ENCODE measurements at regions not wholly inside any gene's neighbourhood (a gene's known extent, or its start where the extent isn't known, plus 50 kb on each side); places are given as distances from the start of the nearest gene placed in this dataset.

DNA sequence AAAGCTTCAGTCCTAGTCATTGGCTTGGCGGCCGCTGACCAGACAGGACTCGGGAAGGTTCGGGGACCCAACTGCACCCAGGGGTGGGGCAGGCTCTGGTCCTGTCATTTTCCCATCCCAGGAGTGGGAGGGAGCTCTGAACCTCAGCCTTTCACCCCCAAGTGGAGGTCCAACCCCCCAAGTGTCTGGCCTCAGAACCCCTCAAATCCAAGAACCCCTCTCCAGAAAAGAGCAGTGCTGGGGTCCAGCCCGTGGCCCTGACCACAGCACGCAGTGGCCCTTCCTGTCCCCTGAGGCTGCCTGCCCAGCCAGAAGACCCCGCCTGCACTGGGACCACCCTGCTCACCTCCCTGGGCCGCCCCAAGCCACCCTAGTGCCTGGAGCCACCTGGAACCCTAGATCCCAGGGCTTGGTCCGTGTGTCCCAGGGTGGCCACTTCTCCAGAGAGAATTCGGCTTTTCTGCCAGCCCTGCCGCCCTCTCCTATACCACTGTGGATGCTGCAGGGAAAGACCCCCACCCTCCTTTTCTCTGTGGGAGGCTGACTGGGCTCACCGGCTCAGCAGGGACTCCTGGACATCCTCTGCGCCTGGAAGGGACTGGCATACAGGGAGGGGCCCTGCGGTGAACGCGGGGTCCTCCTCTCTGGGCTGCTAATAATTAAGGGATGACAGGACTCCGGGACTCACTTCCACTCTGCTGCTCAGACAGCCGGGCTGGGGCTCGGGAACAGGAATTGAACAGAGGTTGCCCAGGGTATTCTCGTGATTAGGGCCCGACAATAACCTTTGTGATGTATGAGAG lies 326.9 kb upstream of the SFSWAP start:
- TF ChIP-seq, protein P1, sequence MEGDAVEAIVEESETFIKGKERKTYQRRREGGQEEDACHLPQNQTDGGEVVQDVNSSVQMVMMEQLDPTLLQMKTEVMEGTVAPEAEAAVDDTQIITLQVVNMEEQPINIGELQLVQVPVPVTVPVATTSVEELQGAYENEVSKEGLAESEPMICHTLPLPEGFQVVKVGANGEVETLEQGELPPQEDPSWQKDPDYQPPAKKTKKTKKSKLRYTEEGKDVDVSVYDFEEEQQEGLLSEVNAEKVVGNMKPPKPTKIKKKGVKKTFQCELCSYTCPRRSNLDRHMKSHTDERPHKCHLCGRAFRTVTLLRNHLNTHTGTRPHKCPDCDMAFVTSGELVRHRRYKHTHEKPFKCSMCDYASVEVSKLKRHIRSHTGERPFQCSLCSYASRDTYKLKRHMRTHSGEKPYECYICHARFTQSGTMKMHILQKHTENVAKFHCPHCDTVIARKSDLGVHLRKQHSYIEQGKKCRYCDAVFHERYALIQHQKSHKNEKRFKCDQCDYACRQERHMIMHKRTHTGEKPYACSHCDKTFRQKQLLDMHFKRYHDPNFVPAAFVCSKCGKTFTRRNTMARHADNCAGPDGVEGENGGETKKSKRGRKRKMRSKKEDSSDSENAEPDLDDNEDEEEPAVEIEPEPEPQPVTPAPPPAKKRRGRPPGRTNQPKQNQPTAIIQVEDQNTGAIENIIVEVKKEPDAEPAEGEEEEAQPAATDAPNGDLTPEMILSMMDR (IDR thresholded peaks at IDR 0.05; ENCODE audit: poor library complexity), result no peak
- TF ChIP-seq EZH2 (IDR thresholded peaks at IDR 0.05; ENCODE audit: borderline replicate concordance), result no peak
